DMS79 treated with DMSO at 0.1 percent for 48 hours (cell line): ENCODE measurements at regions not wholly inside any gene's neighbourhood (a gene's known extent, or its start where the extent isn't known, plus 50 kb on each side); places are given as distances from the start of the nearest gene placed in this dataset.
A peak's percentile ranks its signal among the peaks of the same experiment; 100 is the strongest.

Source experiments
- DNase-seq: peaks from one replicate; lab custom pipeline; 2025; lab: John Stamatoyannopoulos, UW

- no peak for DNase-seq
Observed at GRCh38 chr20:39829661-39830060, 859.4 kb downstream of the MAFB start.

- no peak for DNase-seq
Observed at GRCh38 chr20:39829256-39829655, 859.8 kb downstream of the MAFB start.

GRCh38 chr20:39825950-39826349, 863.1 kb downstream of the MAFB start:
- DNase-seq = no peak

- DNase-seq = peak; percentile 54
Observed at GRCh38 chr20:39825524-39825923, 863.4 kb downstream of the DHX35 start.

GRCh38 chr20:39823224-39823623, 861.1 kb downstream of the DHX35 start:
- no peak for DNase-seq

GRCh38 chr20:39822667-39823066, 860.5 kb downstream of the DHX35 start:
- DNase-seq = no peak

- DNase-seq = no peak
Observed at GRCh38 chr20:39813190-39813829, 851.2 kb downstream of the DHX35 start.

GRCh38 chr20:39812116-39812515, 850.0 kb downstream of the DHX35 start:
- no peak for DNase-seq

GRCh38 chr20:39810309-39810708, 848.2 kb downstream of the DHX35 start:
- DNase-seq = no peak

- DNase-seq = no peak
Observed at GRCh38 chr20:39808613-39809012, 846.5 kb downstream of the DHX35 start.

GRCh38 chr20:39800548-39800947, 838.4 kb downstream of the DHX35 start:
- DNase-seq = no peak

- DNase-seq = no peak
Observed at GRCh38 chr20:39800111-39800510, 838.0 kb downstream of the DHX35 start.

GRCh38 chr20:39799366-39799965, 837.3 kb downstream of the DHX35 start:
- no peak for DNase-seq

GRCh38 chr20:39795401-39796272, 833.5 kb downstream of the DHX35 start:
- no peak for DNase-seq

- DNase-seq = no peak
Observed at GRCh38 chr20:39792334-39792733, 830.2 kb downstream of the DHX35 start.

- DNase-seq = no peak
Observed at GRCh38 chr20:39789411-39789810, 827.3 kb downstream of the DHX35 start.

- no peak for DNase-seq
Observed at GRCh38 chr20:39785252-39785917, 823.2 kb downstream of the DHX35 start.

GRCh38 chr20:39784693-39785092, 822.5 kb downstream of the DHX35 start:
- DNase-seq = no peak

GRCh38 chr20:39778847-39779604, 816.9 kb downstream of the DHX35 start:
- DNase-seq = no peak

- DNase-seq = no peak
Observed at GRCh38 chr20:39778431-39778830, 816.3 kb downstream of the DHX35 start.

GRCh38 chr20:39777610-39778009, 815.5 kb downstream of the DHX35 start:
- DNase-seq = no peak

GRCh38 chr20:39775110-39775509, 813.0 kb downstream of the DHX35 start:
- DNase-seq = peak; percentile 1
